Mucosa of gallbladder (tissue), 1 donor: ENCODE measurements at regions not wholly inside any gene's neighbourhood (a gene's known extent, or its start where the extent isn't known, plus 50 kb on each side); places are given as distances from the start of the nearest gene placed in this dataset.
"Not testable (repeated sequence)": the region's sequence is repeated elsewhere in the genome, so short reads cannot be mapped to it uniquely, and the experiment has no call there.

Source experiments
- DNase-seq: peaks from one replicate; pipeline ENCODE4 v3.0.0-alpha.2; 2020; ENCODE audit warnings: low spot score
- donor health status: DM: no; HTN: no; CAD: no.

DNA sequence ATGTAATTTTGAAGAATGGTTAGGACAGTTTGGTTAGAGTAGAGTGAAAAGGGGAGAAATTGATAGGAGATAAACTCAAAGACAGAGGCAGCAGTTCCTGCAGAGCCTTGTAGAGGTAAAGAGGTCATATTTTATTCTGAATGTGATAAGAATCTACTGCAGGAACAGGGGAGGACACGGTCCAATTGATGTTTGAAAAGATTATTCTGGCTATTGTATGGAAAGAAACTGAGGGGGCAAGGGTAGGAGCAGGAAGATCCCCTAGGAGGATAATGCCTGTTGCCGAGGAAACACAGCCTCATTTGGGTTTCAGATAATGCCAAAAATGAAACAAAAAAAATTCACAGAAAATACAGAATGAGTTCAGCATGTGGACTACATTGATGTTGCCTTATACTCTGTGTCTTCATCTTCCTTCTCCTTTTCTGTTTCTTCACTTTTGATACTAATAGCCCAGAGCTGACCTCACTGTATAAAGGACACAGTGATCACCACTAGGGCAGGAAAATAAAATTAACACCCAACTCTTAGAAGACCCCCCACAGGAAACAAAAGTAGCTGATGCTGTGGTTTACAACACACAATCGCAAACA is 454.6 kb upstream of the UBE2E2 start:
- no peak for DNase-seq

DNA sequence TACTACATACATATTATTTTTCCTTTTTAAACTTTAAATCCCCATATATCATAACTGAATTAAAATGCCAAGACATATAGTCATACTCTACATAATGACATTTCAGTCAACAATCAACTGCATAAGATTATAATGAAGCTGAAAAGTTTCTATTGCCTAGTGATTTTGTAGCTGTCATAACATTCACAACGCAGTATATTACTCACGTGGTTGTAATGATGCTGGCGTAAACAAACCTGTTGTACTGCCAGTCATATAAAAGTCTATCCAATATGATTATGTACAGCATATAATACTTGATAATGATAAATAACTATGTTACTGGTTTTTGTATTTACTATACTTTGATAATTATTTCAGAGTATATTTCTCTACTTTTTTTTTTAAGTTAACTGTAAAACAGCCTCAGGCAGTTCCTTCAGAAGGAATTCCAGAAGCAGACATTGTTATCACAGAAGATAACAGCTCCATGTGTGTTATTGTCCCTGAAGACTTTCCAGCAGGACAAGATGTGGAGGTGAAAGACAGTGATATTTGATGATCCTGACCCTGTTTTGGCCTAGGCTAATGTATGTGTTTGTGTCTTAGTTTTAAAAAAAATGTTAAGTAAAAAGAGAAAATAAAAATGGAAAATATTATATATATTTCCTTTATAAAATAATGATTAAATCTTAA is 443.4 kb upstream of the UBE2E2 start:
- DNase-seq: no peak

DNA sequence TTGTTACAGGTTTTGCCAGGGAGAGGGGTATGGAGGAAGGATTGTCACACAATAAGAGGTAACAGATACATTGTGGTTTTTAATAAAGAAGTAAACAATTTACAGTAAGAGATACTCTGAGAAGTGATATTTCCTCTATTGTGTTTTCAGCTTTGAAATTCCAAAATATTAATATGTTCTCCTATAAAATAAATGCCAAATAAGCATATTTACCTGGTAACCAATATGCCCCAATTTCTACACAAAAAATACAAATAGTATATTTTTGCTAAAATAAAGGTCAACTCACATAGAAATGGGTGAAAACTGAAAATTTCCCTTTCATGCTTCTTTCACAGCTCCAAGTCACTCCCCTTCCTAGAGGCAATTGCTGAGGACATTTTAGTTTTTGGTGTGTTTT is 437.4 kb upstream of the UBE2E2 start:
- DNase-seq: no peak

DNA sequence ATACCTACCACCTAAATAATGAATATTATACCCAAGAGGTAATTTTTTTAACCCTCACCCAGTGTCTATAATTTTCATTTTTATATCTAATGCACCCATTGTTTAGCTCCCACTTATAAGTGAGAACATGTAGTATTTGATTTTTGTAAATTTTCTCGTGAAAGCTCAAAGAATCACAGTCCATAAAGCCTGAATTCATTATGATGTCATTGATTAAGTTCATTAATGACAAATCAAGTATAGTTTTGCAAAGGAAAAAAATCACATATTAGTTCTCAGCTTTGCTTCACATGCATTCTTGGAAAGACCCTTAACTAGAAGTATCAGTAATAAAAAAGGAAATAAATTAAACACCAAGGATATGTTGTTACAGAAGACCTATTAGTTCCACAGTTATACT is 425.3 kb upstream of the UBE2E2 start:
- no peak for DNase-seq

DNA sequence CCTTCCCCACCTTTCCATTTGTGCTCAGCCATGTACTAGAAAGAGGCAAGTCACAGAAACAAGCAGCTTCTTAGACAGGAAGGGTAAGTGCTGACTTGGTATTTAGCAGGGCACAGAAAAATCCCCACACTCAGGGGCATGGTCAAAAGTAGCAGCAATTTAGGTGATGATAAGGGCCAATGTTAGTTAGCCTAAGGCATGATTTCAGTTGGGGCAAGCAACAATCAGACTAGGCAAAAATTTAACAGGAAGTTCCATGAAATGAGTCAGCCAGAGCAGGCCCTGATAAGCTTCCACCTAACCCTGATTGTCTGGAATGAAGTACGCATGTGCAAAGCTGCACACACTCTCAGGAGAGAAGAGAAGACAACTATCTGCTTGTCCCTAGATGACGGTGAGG is 423.4 kb upstream of the UBE2E2 start:
- DNase-seq: no peak

DNA sequence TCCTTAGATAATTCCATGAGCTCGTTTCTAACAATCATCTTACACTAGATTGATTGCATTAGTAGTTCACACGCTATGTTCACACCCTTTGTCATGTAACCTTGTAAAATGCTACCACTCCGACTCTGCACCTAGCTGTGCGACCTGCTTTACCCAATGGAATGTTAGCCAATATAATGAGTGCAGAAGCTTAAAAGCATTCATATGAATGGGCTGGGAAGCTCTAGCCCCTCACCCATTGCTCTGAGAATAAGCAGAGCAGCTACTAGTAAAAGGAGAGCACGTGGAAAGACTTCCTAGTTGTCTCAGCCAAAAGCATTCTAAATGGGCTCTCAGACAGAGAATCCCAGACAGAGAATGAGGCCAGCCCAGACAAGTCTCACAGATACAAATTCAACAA is 410.6 kb upstream of the UBE2E2 start:
- no peak for DNase-seq

DNA sequence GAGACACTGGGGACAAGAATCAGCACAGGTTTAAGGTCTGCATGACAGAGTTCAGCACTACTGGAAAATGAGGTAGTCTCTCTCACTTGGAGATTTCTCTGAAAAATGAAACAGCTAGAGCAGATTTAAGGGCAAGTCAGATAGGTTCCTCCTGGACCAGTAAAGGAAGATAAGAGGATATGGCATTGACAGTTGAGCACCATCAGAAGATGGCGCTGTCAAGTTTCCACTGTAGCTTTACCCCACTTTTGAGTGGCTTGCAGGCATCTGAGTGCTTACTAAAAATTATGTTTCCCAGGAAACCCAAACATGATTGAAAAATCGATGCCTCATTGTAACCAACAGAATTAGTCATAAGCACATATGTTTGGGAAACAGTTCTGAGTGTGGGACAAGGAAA is 407.2 kb upstream of the UBE2E2 start:
- no peak for DNase-seq

DNA sequence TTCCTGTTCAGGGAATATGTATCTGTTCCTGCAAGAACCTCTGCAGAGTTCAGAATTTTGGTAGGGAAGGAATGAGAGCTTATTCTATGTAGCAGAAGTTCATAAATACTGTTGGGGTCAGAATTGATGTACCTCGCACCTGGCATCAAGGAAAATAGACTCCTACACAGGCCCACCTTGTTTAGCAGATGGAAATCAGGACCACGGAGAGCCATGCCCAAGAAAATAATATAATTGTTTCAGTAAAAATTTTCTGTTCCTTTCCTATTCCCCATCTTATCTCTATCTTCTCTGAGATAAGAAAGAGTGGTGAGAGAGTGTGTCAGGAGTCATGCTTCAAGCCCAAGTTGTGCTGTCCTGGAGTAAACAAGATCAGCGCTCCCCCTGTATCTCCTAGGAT is 404.7 kb upstream of the UBE2E2 start:
- DNase-seq: no peak

DNA sequence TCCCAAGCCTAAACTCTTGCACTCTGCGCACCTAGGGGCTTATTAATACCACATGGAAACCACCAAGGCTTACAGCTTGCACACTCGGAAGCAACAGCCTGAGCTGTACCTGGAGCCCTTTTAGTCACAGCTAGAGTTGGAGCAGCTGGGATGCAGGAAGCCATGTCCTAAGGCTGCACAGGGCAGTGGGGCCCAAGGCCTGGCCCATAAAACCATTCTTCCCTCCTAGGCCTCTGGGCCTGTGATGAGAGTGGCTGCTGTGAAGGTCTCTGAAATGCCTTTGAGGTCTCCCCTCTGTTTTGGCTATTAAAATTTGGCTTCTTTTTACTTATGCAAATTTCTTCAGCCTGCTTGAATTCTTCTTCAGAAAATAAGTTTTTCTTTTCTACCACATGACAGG is 383.9 kb upstream of the UBE2E2 start:
- DNase-seq: no peak

DNA sequence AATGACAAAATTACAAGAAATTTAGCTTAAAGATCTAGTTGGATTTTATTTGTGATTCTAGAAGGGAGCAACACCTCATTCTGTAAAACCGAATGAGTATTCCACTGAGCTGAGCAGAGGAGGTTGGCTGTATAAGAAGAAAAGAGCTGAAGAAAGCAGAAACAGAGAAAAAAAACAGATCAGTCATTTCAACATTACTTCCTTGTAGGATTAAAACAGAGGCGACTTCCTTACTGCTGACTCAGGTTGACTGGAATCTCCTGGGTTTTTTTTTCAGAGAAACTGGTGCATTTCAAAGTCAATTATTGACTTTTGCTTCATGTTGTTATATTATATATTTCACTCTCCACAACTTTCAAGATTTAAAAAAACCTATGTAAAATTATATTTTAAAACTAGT is 368.1 kb upstream of the UBE2E2 start:
- no peak for DNase-seq

DNA sequence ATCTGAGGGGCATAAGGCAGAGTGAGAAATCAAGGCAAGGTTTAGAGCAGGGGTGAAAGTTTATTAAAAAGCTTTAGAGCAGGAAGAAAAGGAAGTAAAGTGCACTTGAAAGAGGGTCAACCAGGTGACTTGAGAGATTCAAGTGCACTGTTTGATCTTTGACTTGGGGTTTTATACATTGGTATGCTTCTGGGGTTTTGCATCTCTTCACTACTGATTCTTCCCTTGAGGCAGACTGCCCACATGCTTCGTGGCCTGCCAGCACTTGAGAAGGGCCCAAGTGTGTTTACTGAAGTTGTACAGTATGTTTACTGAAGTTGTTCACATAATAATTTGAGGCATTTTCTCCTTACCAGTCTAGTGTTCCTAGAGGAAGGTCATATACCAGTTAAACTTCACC is 367.0 kb upstream of the UBE2E2 start:
- DNase-seq: no peak

DNA sequence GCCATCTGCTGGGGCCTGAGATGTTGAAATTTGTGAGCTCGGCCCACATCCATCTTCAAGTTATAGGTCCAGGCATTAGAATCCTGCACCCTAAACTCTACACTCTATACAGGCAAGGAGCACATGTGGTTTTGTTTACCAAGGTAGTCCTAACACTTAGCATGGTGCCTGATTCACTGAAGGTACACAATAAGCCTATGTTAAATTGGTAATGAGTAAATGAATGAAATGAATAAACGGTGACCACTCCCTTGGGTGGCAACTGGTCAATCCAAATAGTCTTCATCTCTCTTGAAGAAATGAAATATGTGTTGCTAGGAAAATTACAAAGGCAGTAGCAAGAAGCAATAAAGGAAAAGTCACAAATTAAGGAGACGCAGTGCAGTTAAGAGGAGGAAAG is 359.3 kb upstream of the UBE2E2 start:
- DNase-seq: no peak

DNA sequence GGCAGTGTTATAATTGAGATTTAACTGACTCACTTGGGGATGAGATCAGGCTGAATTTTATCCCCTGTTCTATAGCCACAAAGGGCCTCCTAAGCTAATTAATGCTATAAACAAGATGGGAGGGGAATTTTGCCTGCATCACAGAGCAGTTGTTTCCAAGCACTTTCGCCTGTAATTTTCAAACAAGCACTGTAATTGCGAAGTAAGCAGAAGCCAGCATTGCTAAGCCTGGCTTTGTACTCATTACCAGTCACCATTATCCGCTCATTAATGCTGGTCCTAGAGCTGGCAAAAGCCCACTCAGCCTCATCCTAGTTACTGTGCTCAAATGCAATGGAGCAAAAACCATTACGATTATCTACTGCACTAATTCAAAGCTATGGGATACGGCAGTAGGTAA is 356.6 kb upstream of the UBE2E2 start:
- no peak for DNase-seq

DNA sequence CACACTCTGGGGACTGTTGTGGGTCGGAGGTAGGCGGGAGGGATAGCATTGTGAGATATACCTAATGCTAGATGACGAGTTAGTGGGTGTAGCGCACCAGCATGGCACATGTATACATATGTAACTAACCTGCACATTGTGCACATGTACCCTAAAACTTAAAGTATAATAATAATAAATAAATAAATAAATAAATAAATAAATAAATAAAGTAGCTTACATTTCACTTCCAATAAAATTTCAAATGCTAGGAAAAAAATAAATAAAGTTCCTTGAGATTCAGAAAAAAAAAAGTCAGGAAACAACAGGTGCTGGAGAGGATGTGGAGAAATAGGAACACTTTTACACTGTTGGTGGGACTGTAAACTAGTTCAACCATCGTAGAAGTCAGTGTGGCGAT is 353.5 kb upstream of the UBE2E2 start:
- not testable (repeated sequence) for DNase-seq

DNA sequence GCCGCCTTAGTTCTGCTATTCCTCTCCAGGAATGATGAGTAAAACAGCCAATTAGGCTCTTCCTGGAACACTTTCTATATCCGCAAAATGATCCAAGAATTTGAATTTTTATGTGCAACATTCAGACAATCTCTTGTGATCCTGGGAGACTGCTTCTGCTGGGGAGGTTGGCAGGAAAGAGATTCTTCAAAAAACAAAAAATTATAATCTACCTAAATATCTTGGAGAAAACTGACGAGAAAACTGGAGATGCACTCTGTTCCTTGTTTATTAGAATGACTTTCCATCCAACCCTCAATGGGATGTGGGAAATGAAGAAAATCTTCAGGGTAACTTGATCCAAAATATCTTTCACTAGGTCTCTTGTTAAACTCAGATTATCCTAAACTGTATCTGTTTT is 346.3 kb upstream of the UBE2E2 start:
- no peak for DNase-seq

DNA sequence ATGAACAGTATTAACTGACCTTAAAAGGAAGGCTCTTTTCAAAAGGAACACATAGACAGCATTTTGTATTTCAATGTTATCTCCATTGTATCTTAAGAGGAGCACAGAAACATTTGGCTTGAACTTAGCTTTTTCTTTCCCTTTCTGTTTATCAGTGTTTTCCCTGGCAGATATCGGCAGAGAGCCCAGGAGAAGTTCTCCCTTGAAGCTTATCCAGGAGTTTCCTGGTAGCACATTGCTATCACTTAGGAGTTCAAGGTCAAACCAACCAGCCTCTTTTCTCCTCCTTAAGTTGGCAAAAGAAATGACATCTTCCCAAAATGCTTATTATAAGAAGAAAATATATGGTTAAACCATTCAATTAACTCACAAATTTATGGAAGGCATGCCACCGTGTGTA is 344.6 kb upstream of the UBE2E2 start:
- DNase-seq: peak; percentile 22

DNA sequence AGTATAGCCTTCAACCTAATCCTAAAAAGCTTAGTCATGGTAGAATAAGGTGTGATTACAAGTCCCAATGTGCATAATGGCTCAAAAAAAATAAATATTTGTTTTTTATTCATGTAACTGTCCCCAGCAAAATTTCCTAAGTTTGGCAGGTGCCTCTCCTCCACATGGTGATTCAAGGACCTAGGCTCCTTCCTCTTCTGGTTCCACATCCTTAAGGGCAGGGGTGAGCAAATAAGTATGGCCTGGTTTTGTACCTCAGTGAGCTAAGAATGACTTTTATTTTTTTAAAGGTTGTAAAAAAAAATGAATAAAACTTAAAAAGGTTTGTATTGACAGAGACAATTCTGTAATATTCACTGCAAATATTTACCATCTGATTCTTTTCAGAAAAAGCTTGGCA is 343.5 kb upstream of the UBE2E2 start:
- DNase-seq: no peak

DNA sequence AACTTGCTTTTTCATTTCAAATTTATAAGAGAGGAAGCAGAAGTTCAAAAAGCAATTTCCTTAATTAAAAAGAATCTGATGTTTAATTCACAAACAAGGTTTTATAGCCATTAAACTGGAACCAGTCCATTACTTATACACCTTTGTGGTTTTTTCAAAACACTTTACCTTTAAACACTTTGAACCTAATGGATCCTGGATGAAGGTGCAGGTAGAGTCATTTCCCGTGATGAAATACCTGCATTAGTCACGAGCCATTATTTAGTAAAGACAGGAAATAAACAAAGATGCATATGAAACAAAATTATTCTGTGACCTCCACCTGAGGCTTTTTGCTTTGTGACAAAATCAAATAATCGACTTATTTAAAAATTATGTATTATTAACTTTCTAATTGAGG is 341.7 kb upstream of the UBE2E2 start:
- DNase-seq: no peak

DNA sequence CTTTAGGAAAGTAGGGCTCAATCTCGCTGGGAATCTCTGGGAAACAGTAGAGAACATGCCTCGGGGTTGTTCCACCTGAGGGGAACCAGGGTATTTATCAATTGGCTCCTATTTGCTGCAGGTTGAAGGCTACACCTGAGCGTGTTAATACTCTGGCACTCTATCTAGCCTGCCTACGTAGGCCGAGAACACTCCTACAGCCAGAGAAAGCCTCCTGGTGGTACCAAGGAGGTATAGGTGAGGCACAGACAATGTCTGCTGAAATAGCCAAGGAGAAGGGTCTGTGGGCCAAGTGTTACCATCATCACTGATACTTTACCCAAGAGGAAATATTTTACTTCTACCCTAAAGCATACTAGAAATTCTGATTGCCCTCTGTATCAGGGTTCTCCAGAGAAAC is 341.0 kb upstream of the UBE2E2 start:
- DNase-seq: no peak

DNA sequence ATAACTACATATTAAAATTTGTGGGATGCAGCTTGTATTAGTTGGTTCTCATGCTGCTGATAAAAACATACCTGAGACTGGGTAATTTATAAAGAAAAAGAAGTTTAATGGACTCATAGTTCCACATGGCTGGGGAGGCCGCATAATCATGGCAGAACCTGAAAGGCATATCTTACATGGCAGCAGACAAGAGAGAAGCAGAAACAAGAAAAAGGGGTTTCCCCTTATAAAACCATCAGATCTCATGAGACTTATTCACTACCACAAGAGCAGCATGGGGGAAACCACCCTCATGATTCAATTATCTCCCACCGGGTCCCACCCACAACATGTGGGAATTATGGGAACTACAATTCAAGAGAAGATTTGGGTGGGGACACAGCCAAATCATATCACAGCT is 320.3 kb upstream of the UBE2E2 start:
- not testable (repeated sequence) for DNase-seq

DNA sequence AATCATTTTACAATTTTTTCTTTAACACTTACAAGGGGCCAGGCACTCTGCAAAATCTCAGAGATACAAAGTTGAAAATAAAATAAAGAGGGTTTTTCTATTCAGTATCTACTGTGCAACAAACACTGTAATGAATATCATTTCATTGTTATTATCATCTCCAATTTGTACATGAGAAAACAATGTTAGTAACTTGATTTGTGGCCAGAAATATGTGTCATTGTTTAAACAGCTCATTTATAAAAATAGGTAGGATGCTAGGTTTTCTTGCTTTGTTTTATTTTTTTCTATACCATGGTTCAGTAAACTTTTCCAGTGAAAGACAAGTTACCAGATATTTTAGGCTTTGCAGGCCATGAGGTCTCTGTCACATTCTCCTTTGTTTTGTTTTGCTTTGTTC is 318.1 kb upstream of the UBE2E2 start:
- no peak for DNase-seq

DNA sequence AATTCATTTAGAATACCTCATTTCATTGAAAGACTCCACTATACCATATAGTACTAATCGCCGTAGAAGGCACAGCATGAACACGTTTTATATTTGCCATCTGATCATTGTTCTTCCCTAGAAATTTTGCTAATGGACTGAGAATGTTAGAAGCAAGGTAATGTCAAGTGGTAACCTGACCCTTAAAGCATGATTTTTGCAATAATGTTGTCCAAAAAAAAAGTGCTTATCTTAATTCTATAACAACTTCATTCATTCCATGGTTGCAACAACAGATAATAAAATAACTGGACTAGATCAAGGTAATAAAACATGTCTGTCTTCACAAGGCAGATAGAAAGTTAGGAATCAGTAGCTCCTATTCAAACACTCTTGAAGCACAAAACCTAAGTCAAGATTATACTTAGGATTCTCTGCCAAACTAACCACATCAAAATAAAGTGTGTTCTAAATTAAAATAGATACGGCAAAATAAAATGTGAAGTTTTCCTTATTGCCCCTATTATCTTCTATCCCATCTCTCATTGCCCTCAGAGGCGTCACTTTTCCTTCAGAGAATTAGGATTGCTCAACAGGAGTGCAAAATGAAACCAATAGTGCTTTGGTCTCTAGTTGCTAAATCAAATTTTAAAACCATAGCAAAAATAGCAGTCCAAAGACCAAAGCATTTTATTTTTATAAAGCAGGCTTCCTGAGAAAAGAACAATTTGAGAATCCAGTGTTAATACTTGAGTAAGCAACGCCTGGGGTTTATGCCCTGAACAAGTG is 317.4 kb upstream of the UBE2E2 start:
- no peak for DNase-seq

DNA sequence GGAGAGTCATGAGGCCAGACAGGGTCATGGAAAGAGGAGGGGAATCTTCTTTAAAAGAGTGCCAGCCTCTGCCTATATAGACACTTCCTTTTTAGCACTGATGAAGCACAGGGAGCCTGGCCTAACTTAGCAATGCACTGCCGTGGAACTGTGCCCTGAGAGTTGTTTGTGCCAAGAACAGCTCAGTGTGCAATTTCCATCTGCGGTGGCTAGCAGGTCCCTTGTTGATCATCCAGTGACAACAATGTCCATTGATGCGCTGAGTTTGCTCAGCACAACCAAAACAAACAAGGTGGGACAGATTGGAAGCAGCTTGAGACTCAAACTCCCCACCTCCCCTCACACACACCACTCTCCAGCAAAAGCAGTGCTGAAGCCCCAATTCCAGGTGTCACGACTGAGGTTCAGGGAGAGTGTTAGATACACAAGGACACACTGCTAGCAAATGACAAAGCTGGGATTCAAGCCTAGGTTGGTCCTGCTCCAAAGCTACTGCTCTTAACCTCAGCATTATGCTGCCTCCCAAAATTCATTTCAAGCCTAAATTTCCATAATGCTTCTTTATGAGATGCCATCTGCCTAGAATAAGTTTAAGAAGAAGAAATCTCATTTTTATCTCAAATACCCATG is 316.6 kb upstream of the UBE2E2 start:
- no peak for DNase-seq
